ENCODE measurements at regions not wholly inside any gene's neighbourhood (a gene's known extent, or its start where the extent isn't known, plus 50 kb on each side); places are given as distances from the start of the nearest gene placed in this dataset.

- Mint-ChIP-seq H3K36me3 (ENCODE audit: low read depth) (no peaks in the 10 kb centered on the region), H3K9me3 (ENCODE audit: low read depth) (peaks cover 53% of the 10 kb centered on the region), H3K4me1 (ENCODE audit: low read depth) (no peaks in the 10 kb centered on the region), H3K27me3 (ENCODE audit: low read depth) (no peaks in the 10 kb centered on the region), H3K27ac (ENCODE audit: unreplicated experiment) (no peak overlapping the region), H3K4me3 (ENCODE audit: unreplicated experiment) (no peak overlapping the region)
- DNase-seq (ENCODE audit: low spot score) = no peak
- TF ChIP-seq, protein P1, sequence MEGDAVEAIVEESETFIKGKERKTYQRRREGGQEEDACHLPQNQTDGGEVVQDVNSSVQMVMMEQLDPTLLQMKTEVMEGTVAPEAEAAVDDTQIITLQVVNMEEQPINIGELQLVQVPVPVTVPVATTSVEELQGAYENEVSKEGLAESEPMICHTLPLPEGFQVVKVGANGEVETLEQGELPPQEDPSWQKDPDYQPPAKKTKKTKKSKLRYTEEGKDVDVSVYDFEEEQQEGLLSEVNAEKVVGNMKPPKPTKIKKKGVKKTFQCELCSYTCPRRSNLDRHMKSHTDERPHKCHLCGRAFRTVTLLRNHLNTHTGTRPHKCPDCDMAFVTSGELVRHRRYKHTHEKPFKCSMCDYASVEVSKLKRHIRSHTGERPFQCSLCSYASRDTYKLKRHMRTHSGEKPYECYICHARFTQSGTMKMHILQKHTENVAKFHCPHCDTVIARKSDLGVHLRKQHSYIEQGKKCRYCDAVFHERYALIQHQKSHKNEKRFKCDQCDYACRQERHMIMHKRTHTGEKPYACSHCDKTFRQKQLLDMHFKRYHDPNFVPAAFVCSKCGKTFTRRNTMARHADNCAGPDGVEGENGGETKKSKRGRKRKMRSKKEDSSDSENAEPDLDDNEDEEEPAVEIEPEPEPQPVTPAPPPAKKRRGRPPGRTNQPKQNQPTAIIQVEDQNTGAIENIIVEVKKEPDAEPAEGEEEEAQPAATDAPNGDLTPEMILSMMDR (IDR thresholded peaks at IDR 0.05) = no peak
Observed at GRCh38 chrX:122906726-122907125, 277.4 kb upstream of the GRIA3 start.

GRCh38 chrX:122907375-122907774, 276.7 kb upstream of the GRIA3 start:
- H3K4me1 Mint-ChIP-seq (ENCODE audit: low read depth) = no peaks in the 10 kb centered on the region
- no peak overlapping the region for H3K4me3 Mint-ChIP-seq (ENCODE audit: unreplicated experiment)
- no peak overlapping the region for H3K27ac Mint-ChIP-seq (ENCODE audit: unreplicated experiment)
- TF ChIP-seq, protein P1 (IDR thresholded peaks at IDR 0.05) = no peak
- DNase-seq (ENCODE audit: low spot score) = no peak
- H3K36me3 Mint-ChIP-seq (ENCODE audit: low read depth) = no peaks in the 10 kb centered on the region
- H3K27me3 Mint-ChIP-seq (ENCODE audit: low read depth) = no peaks in the 10 kb centered on the region
- H3K9me3 Mint-ChIP-seq (ENCODE audit: low read depth) = peaks cover 51% of the 10 kb centered on the region

- Mint-ChIP-seq H3K27ac (ENCODE audit: unreplicated experiment) (no peak overlapping the region), H3K4me3 (ENCODE audit: unreplicated experiment) (no peak overlapping the region), H3K9me3 (ENCODE audit: low read depth) (peaks cover 49% of the 10 kb centered on the region), H3K4me1 (ENCODE audit: low read depth) (no peaks in the 10 kb centered on the region), H3K36me3 (ENCODE audit: low read depth) (no peaks in the 10 kb centered on the region), H3K27me3 (ENCODE audit: low read depth) (no peaks in the 10 kb centered on the region)
- no peak for DNase-seq (ENCODE audit: low spot score)
- TF ChIP-seq, protein P1 (IDR thresholded peaks at IDR 0.05) = no peak
Observed at GRCh38 chrX:122910697-122911096, 273.4 kb upstream of the GRIA3 start.

DNA sequence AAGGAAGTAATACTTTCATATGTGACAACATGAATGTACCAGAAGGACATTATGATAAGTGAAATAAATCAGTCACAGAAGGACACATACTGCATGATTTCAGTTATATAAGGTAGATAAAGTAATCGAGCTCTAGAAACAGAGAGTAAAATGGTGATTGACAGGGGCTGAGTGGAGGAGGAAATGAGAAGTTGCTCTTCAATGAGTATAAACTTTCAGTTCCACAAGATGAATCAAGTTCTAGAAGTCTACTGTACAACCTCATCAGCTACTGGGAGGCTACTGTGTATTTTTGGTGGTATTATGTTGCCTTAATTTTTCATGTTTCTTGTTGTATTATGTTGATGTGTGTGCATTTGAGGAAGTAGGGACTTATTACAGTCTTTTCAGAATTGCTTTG, 270.9 kb upstream of the GRIA3 start:
- H3K4me1 Mint-ChIP-seq (ENCODE audit: low read depth) = no peaks in the 10 kb centered on the region
- DNase-seq (ENCODE audit: low spot score) = no peak
- H3K4me3 Mint-ChIP-seq (ENCODE audit: unreplicated experiment) = no peak overlapping the region
- no peaks in the 10 kb centered on the region for H3K27me3 Mint-ChIP-seq (ENCODE audit: low read depth)
- H3K9me3 Mint-ChIP-seq (ENCODE audit: low read depth) = peaks cover 50% of the 10 kb centered on the region
- no peaks in the 10 kb centered on the region for H3K36me3 Mint-ChIP-seq (ENCODE audit: low read depth)
- H3K27ac Mint-ChIP-seq (ENCODE audit: unreplicated experiment) = no peak overlapping the region
- TF ChIP-seq, protein P1 (IDR thresholded peaks at IDR 0.05) = no peak

GRCh38 chrX:122913764-122914163, 270.3 kb upstream of the GRIA3 start:
- peaks cover 49% of the 10 kb centered on the region for H3K9me3 Mint-ChIP-seq (ENCODE audit: low read depth)
- no peaks in the 10 kb centered on the region for H3K4me1 Mint-ChIP-seq (ENCODE audit: low read depth)
- no peak overlapping the region for H3K27ac Mint-ChIP-seq (ENCODE audit: unreplicated experiment)
- no peak overlapping the region for H3K4me3 Mint-ChIP-seq (ENCODE audit: unreplicated experiment)
- TF ChIP-seq, protein P1 (IDR thresholded peaks at IDR 0.05) = no peak
- DNase-seq (ENCODE audit: low spot score) = no peak
- H3K27me3 Mint-ChIP-seq (ENCODE audit: low read depth) = no peaks in the 10 kb centered on the region
- no peaks in the 10 kb centered on the region for H3K36me3 Mint-ChIP-seq (ENCODE audit: low read depth)
